Gastroesophageal sphincter (tissue), 3 donors: ENCODE measurements at regions not wholly inside any gene's neighbourhood (a gene's known extent, or its start where the extent isn't known, plus 50 kb on each side); places are given as distances from the start of the nearest gene placed in this dataset.

Experiments used
- CTCF ChIP-seq, 4 experiments: fragments of 200-600 bp in 2 of 4; fragments of 450-650 bp in 2 of 4; sonication (generic) in 1 of 4; IDR thresholded peaks; one replicate each; pipeline ENCODE4 v1.5.1; 2017 to 2019; ENCODE audit warnings: antibody characterized with exemption in 4 of 4, mild to moderate bottlenecking in 2 of 4, moderate library complexity in 2 of 4
- EP300 ChIP-seq: sonication (generic); formaldehyde crosslinking; IDR thresholded peaks from one replicate; pipeline ENCODE4 v1.6.1; 2017; ENCODE audit warnings: antibody characterized with exemption, mild to moderate bottlenecking
- POLR2A ChIP-seq, 2 donors: fragments of 450-650 bp; IDR thresholded peaks; one replicate each; pipeline ENCODE4 v1.6.1; 2017; ENCODE audit warnings: antibody characterized with exemption in 2 of 2, mild to moderate bottlenecking in 2 of 2, moderate library complexity in 1 of 2
- POLR2AphosphoS5 ChIP-seq: sonication (generic); formaldehyde crosslinking; IDR thresholded peaks from one replicate; pipeline ENCODE4 v1.6.1; 2017; ENCODE audit warnings: antibody characterized with exemption

- TF ChIP-seq EP300 = no peak
- no peak for TF ChIP-seq POLR2A (IDR thresholded peaks at IDR 0.05)
- TF ChIP-seq CTCF (IDR thresholded peaks at IDR 0.05) = no peak
- TF ChIP-seq POLR2AphosphoS5 = no peak
Measured at GRCh38 chr16:26969589-26970231, 97.0 kb upstream of the C16orf82 start.
